HCT116 (cell line): ENCODE measurements at regions not wholly inside any gene's neighbourhood (a gene's known extent, or its start where the extent isn't known, plus 50 kb on each side); places are given as distances from the start of the nearest gene placed in this dataset.

Experiments
- ATAC-seq: fragments of 200-7000 bp; cut with Tn5 transposase; 2 replicates; pipeline ENCODE4 v1.9.1; 2020; ENCODE audit warnings: mild to moderate bottlenecking, moderate library complexity
- BruUV-seq: library from RNA; stranded (reverse); fragments of 400-500 nt; replicated peaks from 2 replicates; lab custom pipeline; 2021; lab: Mats Ljungman, UMichigan
- CTCF ChIA-PET: fragments of 300-600 bp; sonication (Branson Sonifier 250); formaldehyde crosslinking; loops from one replicate; lab custom pipeline; 2021; ENCODE audit warnings: antibody characterized with exemption; lab: Charles Lee
- POLR2A ChIA-PET: fragments of 300-600, 350-600 bp; sonication (Branson Sonifier 250); formaldehyde crosslinking; loops from one replicate; lab custom pipeline; 2021; ENCODE audit warnings: antibody characterized with exemption; lab: Charles Lee
- RAD21 ChIA-PET, 2 experiments: fragments of 300-600 bp; sonication (Branson Sonifier 250); formaldehyde crosslinking; loops; one replicate each; lab custom pipeline; 2023; ENCODE audit warnings: low total read pairs in 2 of 2; ENCODE audit not compliant: uncharacterized antibody in 2 of 2, unreplicated experiment in 2 of 2, low non-redundant PET in 1 of 2; lab: Charles Lee
- DNase-seq: peaks from one replicate; pipeline ENCODE4 v3.0.0-alpha.2; 2010; ENCODE audit warnings: low read depth, low spot score
- H2AFZ ChIP-seq: fragments of 200-600 bp; shearing (Covaris generic), sonication (generic); 2 replicates; pipeline ENCODE4 v1.6.1; 2017; ENCODE audit warnings: low read depth, mixed run types, mixed read lengths, antibody characterized with exemption, low read length; ENCODE audit not compliant: poor library complexity, severe bottlenecking
- H3K27ac ChIP-seq: 2 replicates; pipeline ENCODE4 v1.5.1; 2012; ENCODE audit warnings: low read depth, low read length
- H3K27me3 ChIP-seq: fragments of 200-600 bp; sonication (generic); 2 replicates; pipeline ENCODE4 v1.6.1; 2016; ENCODE audit warnings: mixed run types, low read length, mixed read lengths; ENCODE audit not compliant: insufficient read depth
- H3K36me3 ChIP-seq, 2 experiments: fragments of 200-500 bp in 1 of 2; fragments of 200-600 bp in 1 of 2; sonication (Bioruptor generic) in 1 of 2; sonication (generic) in 1 of 2; 2 replicates each; pipeline versions ENCODE4 v1.5.1 to v1.6.1; 2014 to 2016; ENCODE audit warnings: low read length in 2 of 2, inconsistent platforms in 1 of 2, mixed read lengths in 1 of 2, mixed run types in 1 of 2; ENCODE audit not compliant: insufficient read depth in 2 of 2, control insufficient read depth in 1 of 2
- H3K4me1 ChIP-seq, 2 experiments: fragments of 200-600 bp in 1 of 2; sonication (generic) in 1 of 2; 2 replicates each; pipeline versions ENCODE4 v1.5.1 to v1.6.1; 2012 to 2017; ENCODE audit warnings: low read length in 2 of 2, inconsistent platforms in 1 of 2, mild to moderate bottlenecking in 1 of 2, mixed read lengths in 1 of 2, mixed run types in 1 of 2, moderate library complexity in 1 of 2; ENCODE audit not compliant: insufficient read depth in 2 of 2, control insufficient read depth in 1 of 2
- H3K4me2 ChIP-seq: fragments of 200-600 bp; sonication (generic); 2 replicates; pipeline ENCODE4 v1.6.1; 2017; ENCODE audit warnings: mixed run types, low read length, mixed read lengths
- H3K4me3 ChIP-seq, 2 experiments: fragments of 200-600 bp in 1 of 2; sonication (generic) in 1 of 2; replicated peaks in 1 of 2; 2 replicates each; pipeline ENCODE4 v1.5.1; 2011 to 2016; ENCODE audit warnings: low read length in 2 of 2, control low read depth in 1 of 2, low read depth in 1 of 2, mild to moderate bottlenecking in 1 of 2, mixed read lengths in 1 of 2, mixed run types in 1 of 2
- H3K79me2 ChIP-seq: fragments of 200-600 bp; sonication (generic); 2 replicates; pipeline ENCODE4 v1.6.1; 2017; ENCODE audit warnings: mild to moderate bottlenecking, mixed run types, low read length, moderate library complexity, mixed read lengths; ENCODE audit not compliant: insufficient read depth
- H3K9ac ChIP-seq: fragments of 200-600 bp; sonication (generic); 2 replicates; pipeline ENCODE4 v1.6.1; 2016; ENCODE audit warnings: low read length, mixed read lengths
- H3K9me2 ChIP-seq: fragments of 200-600 bp; sonication (generic), shearing (Covaris generic); 2 replicates; pipeline ENCODE4 v1.6.1; 2017; ENCODE audit warnings: mixed run types, mild to moderate bottlenecking, moderate library complexity; ENCODE audit not compliant: insufficient read depth
- H3K9me3 ChIP-seq, 2 experiments: fragments of 200-500 bp in 1 of 2; fragments of 200-600 bp in 1 of 2; sonication (Bioruptor generic) in 1 of 2; sonication (generic) in 1 of 2; 2 replicates each; pipeline ENCODE4 v1.6.1; 2014 to 2017; ENCODE audit warnings: low read length in 2 of 2, mixed read lengths in 2 of 2, inconsistent platforms in 1 of 2, low read depth in 1 of 2, mild to moderate bottlenecking in 1 of 2, mixed run types in 1 of 2, moderate library complexity in 1 of 2; ENCODE audit not compliant: control insufficient read depth in 1 of 2, insufficient read depth in 1 of 2
- H4K20me1 ChIP-seq: fragments of 200-600 bp; sonication (generic), shearing (Covaris generic); 2 replicates; pipeline ENCODE4 v1.6.1; 2017; ENCODE audit warnings: mixed run types, mild to moderate bottlenecking, moderate library complexity; ENCODE audit not compliant: insufficient read depth
- CBX3 ChIP-seq: IDR thresholded peaks from 2 replicates; pipeline ENCODE4 v1.6.1; 2012; ENCODE audit warnings: low read depth
- EZH2 ChIP-seq: fragments of 200-600 bp; sonication (generic); IDR thresholded peaks from 2 replicates; pipeline ENCODE4 v1.6.1; 2017; ENCODE audit warnings: antibody characterized with exemption, mixed run types
- EZH2phosphoT487 ChIP-seq: fragments of 200-600 bp; IDR thresholded peaks from 2 replicates; pipeline ENCODE4 v1.6.1; 2018; ENCODE audit warnings: antibody characterized with exemption, borderline replicate concordance
- FOSL1 ChIP-seq: IDR thresholded peaks from 2 replicates; pipeline ENCODE4 v1.6.1; 2012; ENCODE audit warnings: low read depth
- MAX ChIP-seq: IDR thresholded peaks from 2 replicates; pipeline ENCODE4 v1.6.1; 2012
- POLR2A ChIP-seq: IDR thresholded peaks from 2 replicates; pipeline ENCODE4 v1.7.0; 2011; ENCODE audit warnings: borderline replicate concordance; ENCODE audit not compliant: insufficient read depth, insufficient read length; ENCODE audit errors: extremely low read depth
- POLR2AphosphoS5 ChIP-seq: IDR thresholded peaks from 2 replicates; pipeline ENCODE4 v1.6.1; 2011; ENCODE audit warnings: mild to moderate bottlenecking, low read depth, low read length, moderate library complexity
- SIN3A ChIP-seq: IDR thresholded peaks from 2 replicates; pipeline ENCODE4 v1.6.1; 2012; ENCODE audit warnings: low read depth
- SP1 ChIP-seq: IDR thresholded peaks from 2 replicates; pipeline ENCODE4 v1.6.1; 2012; ENCODE audit warnings: low read depth
- SRF ChIP-seq: IDR thresholded peaks from 2 replicates; pipeline ENCODE4 v1.6.1; 2012; ENCODE audit warnings: low read depth
- YY1 ChIP-seq: IDR thresholded peaks from 2 replicates; pipeline ENCODE4 v1.6.1; 2011; ENCODE audit warnings: low read length, low read depth, moderate library complexity, mild to moderate bottlenecking; ENCODE audit not compliant: insufficient replicate concordance; ENCODE audit errors: extremely low read depth
- ZBTB33 ChIP-seq: IDR thresholded peaks from 2 replicates; pipeline ENCODE4 v1.6.1; 2011; ENCODE audit warnings: mild to moderate bottlenecking, low read length, moderate library complexity; ENCODE audit not compliant: insufficient replicate concordance; ENCODE audit errors: extremely low read depth
- ZFX ChIP-seq: fragments of 450-650 bp; IDR thresholded peaks from 2 replicates; pipeline ENCODE4 v1.6.1; 2017
- ZNF274 ChIP-seq: fragments of 200-500 bp; sonication (Bioruptor generic); IDR thresholded peaks from 2 replicates; pipeline ENCODE4 v1.6.1; 2014; ENCODE audit warnings: mild to moderate bottlenecking, low read depth, low read length, inconsistent platforms
- intact Hi-C: fragments of 100-400 bp; cut with micrococcal nuclease; formaldehyde crosslinking; loops from 2 replicates; pipeline ENCODE4 v1.10.0; 2022
- TF ChIP-seq, protein P1 (sequence below): IDR thresholded peaks from 2 replicates; pipeline ENCODE4 v1.6.1; 2012; ENCODE audit warnings: low read depth

- Histone ChIP-seq H2AFZ (no peak overlapping the region), H3K36me3 (no peaks in the 10 kb centered on the region), H3K4me3 (no peak overlapping the region), H4K20me1 (no peaks in the 10 kb centered on the region), H3K9me3 (no peaks in the 10 kb centered on the region), H3K27me3 (no peaks in the 10 kb centered on the region), H3K79me2 (no peaks in the 10 kb centered on the region), H3K4me2 (no peak overlapping the region), H3K27ac (no peak overlapping the region), H3K9me2 (no peaks in the 10 kb centered on the region), H3K9ac (no peak overlapping the region), H3K4me1 (peaks cover 12 to 22% of the 10 kb centered on the region in 2 experiments; a peak in 3 of 4 replicates)
- DNase-seq (no peak), ATAC-seq (no peak)
- ChIA-PET RAD21 (no interaction called here), POLR2A (no interaction called here), CTCF (no interaction called here)
- TF ChIP-seq, protein P1, sequence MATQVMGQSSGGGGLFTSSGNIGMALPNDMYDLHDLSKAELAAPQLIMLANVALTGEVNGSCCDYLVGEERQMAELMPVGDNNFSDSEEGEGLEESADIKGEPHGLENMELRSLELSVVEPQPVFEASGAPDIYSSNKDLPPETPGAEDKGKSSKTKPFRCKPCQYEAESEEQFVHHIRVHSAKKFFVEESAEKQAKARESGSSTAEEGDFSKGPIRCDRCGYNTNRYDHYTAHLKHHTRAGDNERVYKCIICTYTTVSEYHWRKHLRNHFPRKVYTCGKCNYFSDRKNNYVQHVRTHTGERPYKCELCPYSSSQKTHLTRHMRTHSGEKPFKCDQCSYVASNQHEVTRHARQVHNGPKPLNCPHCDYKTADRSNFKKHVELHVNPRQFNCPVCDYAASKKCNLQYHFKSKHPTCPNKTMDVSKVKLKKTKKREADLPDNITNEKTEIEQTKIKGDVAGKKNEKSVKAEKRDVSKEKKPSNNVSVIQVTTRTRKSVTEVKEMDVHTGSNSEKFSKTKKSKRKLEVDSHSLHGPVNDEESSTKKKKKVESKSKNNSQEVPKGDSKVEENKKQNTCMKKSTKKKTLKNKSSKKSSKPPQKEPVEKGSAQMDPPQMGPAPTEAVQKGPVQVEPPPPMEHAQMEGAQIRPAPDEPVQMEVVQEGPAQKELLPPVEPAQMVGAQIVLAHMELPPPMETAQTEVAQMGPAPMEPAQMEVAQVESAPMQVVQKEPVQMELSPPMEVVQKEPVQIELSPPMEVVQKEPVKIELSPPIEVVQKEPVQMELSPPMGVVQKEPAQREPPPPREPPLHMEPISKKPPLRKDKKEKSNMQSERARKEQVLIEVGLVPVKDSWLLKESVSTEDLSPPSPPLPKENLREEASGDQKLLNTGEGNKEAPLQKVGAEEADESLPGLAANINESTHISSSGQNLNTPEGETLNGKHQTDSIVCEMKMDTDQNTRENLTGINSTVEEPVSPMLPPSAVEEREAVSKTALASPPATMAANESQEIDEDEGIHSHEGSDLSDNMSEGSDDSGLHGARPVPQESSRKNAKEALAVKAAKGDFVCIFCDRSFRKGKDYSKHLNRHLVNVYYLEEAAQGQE: no peak
- TF ChIP-seq YY1 (no peak), FOSL1 (no peak), SIN3A (no peak), EZH2 (no peak), ZFX (no peak), MAX (no peak), SP1 (no peak), SRF (no peak), ZNF274 (no peak), POLR2AphosphoS5 (no peak), POLR2A (no peak), ZBTB33 (no peak), EZH2phosphoT487 (no peak), CBX3 (no peak)
- BruUV-seq: no TSS peak
- intact Hi-C loops: no loop called here
Observed at GRCh38 chr6:120775698-120776097, 558.6 kb downstream of the TBC1D32 start.
